ENCODE measurements at regions not wholly inside any gene's neighbourhood (a gene's known extent, or its start where the extent isn't known, plus 50 kb on each side); places are given as distances from the start of the nearest gene placed in this dataset.
"Not testable (repeated sequence)": the region's sequence is repeated elsewhere in the genome, so short reads cannot be mapped to it uniquely, and the experiment has no call there.

DNA sequence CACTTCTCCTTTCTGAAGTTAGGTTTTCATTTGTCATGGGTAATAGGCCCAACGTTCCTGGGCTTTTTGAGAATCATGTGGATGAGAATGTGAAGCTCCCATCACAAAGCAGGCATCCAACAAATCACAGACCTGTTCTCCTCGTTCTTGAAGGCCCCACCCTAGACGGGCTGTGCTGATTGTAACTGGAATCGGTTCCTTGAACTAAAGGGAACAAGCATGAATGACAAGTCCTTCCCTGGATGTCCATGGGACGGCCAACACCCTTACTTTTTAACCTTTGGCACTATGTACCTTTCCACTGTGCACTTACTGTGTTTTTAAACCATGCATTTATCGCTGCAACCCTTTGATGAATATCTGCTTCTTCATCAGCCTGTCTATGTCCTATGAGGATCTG, 438.2 kb downstream of the CD83 start:
- no peak for DNase-seq (ENCODE audit: low read depth)

DNA sequence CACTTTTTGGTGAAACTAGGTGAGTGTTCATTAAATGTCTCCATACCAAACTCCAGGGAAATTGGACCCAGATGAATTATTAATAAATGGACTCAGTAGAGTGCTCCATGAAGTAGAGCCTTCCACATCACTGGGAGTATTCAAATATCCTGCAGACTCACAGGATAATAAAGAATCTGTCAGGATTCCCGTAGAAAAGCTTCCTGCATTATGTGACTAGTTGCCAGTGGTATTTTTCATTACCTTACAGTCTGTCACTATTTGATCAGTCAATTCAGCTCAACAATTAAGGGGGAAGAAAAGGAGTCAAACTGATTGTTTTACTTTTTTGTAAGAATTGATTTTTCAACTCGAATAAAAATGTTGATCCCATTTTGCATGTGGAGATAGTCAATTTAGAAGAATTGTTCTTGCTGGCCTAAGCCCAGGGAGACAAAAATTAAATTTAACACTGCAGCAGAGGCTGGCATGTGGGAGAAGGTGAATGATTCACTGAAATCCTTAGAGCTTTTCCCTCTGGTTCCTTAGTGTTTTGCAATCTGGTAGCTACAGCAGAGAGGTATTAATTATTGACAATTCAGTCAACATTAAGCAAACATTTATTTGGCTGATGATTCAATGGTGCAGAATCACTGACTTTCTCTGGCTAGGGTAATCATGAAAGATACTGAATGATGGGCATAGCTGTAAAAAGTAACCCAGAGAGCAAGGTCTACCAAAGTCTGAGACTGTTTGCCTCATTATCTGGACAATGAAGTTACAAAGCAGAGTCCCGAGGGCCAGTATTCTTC, 442.4 kb downstream of the CD83 start:
- no peak for DNase-seq (ENCODE audit: low read depth)

DNA sequence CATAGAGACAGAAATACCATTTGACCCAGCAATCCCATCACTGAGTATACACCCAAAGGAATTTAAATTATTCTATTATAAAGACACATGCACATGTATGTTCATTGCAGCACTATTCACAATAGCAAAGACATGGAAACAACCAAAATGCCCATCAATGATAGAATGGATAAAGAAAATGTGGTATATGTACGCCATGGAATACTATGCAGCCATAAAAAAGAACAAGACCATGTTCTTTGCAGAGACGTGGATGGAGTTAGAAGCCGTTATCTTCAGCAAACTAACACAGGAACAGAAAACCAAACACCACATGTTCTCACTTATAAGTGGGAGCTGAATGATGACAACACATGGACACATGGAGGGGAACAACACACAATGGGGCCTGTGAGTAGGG, 444.0 kb downstream of the CD83 start:
- not testable (repeated sequence) for DNase-seq (ENCODE audit: low read depth)

DNA sequence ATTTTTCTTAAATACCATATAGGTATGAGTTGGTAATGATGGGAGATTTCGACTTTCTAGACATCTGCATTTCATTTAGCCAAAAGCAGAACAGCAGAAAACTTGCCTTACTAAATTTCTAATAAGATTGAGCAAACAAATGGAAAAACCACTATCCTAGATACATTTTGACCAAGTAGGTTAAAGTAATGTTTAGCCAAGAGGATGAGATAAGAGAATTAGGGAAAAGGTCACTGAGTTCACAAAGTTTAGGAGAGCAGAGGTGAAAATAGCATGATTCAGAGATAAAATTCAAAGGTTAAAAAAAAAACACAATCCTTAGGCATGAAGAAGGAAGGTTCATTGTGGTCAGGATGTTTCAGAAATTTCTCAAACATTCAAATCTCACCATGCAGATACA, 450.3 kb downstream of the CD83 start:
- DNase-seq (ENCODE audit: low read depth): no peak

DNA sequence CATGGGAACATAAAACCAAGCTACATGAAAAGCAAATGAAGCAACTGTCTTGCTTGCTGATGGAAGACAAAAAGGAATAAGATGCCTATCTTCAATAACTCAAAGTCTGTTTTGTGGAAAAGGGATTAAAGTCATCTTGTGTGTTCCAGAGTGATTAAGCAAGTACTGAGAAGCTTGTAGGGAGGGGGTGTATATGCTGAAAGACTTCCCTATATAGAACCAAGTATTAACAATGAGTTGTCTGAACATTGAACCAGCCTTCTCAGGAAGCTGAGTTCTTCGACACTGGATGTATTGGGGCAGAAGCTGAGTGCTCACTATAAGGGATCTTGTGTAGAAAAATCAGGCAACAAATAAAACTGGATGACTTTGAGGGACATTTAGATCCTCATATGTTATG, 451.8 kb downstream of the CD83 start:
- no peak for DNase-seq (ENCODE audit: low read depth)

DNA sequence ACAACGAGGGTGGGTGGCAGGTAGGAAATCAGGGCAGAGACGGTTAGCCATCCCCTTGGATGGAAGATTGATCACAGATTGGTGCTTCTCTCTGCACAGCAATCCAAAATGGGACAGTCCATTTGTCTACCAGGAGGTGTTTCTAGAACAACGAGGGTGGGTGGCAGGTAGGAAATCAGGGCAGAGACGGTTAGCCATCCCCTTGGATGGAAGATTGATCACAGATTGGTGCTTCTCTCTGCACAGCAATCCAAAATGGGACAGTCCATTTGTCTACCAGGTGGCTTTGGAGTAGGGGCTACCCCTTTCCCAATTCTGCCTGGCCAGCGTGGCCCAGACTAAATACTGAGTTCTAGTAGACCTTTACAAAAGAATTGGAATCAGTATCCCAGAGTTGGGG, 452.3 kb downstream of the CD83 start:
- DNase-seq (ENCODE audit: low read depth): not testable (repeated sequence)

DNA sequence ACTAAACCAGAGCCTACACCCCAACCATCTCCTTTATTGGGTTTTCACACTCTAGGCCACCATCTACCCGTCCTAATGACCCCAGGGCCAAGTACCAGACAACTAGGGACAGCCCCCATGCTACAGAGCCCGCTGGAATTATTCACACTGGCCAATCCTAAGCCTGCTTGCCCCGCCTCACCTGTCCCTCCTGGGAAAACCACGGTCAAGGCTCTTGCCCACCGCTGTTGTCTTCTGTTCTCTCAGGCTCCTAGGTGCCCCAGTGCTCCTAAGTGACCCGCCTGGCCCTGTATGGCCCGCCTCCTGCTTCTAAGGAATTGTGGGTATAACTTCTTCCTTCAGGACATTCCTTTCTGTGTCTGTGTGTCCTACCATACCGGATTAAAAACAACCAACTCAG, 453.4 kb downstream of the CD83 start:
- DNase-seq (ENCODE audit: low read depth): no peak

DNA sequence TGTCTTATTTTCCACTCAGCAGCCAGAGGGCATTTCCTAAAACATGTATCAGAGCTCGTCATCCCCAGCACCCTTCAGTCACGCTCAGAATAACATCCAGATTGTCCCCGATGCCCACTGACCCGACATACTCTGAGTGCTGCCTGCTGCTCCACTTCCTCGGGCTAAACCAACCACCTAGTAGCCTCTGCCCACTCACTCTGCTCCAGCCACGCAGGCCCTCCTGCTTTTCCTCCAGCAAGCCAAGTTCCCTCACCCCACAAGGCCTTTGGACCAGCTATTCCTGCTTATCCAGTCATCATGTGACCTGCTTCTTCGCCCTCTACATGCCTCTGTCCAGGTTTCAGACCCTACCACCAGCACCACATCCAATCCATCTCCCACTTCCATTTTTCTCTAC, 454.2 kb downstream of the CD83 start:
- DNase-seq (ENCODE audit: low read depth): no peak

DNA sequence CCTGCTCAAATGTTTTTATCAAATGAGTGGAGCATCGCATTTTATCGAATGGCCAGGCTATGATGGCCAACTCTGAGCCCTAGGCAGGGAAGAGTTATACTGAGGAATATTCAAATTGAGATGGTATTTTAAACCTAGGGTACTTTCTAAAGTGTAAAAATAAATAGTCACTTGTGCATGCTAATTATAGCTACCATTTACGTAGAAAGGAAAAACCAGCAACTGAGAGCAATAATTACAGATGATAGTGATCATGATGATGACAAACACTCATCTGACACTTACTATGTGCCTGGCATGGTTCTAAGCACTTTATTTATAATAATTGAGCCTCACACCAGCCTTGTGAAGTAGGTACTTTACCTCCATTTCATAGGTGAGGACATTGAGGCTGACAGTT, 455.7 kb downstream of the CD83 start:
- no peak for DNase-seq (ENCODE audit: low read depth)

DNA sequence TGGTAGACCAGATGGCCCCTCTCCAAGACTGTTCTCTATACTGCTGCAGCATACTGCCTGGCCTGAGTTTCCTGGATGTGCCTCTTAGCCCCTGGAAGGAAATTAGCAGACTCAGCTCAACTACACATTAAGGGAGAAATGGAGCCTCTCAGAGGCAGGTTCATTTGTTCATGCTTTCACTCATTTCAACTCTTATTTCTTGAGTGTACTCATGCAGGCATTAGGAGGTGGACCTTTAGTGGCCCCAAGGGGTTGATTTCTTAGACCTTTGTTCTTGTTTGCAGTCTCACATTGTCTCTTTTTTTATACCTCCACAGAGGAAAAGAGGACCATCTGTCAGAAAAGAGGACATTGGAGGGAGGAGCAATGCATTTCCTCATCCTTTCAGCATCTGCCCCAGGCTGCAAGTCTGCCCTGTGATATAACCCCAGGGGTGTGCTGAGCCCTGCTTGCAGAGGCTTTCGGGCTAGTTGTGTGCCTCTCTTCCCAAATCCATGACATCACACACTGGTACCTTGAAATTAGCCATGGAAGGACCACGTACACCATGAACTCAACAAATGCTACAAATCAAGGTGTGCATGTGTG, 456.2 kb downstream of the CD83 start:
- DNase-seq (ENCODE audit: low read depth): no peak

DNA sequence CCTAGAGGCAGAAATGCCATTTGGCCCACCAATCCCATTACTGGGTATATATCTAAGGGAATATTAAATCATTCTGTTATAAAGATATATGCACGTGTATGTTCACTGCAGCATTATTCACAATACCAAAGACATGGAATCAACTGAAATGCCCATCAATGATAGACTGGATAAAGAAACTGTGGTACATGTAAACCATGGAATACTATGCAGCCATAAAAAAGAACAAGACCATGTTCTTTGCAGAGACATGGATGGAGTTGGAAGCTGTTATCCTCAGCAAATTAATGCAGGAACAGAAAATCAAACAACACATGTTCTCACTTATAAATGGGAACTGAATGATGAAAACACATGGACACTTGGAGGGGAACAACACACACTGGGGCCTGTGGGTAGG, 458.4 kb downstream of the CD83 start:
- no peak for DNase-seq (ENCODE audit: low read depth)

DNA sequence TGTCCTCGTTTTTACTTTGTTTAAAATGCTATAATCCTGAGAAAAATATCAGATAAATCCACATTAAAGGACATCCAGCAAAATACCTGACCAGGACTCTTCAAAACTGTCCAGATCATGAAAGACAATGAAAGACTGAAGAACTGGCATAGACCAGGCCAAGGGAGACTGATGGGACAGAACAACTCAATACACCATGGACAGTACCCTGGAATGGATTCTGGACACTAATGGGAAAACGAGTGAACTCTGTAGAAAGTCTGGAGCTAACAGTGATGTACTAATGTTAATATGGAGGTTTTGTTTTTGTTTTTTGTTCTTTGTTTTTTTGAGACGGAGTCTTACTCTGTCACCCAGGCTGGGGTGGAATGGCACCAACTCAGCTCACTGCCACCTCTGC, 461.4 kb downstream of the CD83 start:
- DNase-seq (ENCODE audit: low read depth): no peak

DNA sequence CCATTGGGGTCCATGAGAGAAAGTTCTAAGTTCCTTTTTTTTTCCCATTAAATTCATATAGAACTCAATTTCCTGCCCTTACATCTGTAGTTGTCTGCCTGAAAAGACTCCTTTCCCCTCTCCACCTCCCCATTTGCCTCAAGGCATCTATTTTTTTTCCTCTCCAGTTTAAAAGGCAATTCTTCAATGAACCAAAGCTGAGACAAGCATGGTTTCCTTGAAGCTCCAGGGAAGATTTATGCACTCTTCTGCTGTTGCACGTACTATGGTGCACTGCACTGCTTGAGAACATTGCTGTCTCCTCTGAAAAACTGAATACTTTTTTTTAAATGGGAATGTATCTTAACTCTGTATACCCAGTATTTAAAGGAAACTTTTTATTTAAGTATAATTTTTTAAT, 465.2 kb downstream of the CD83 start:
- DNase-seq (ENCODE audit: low read depth): no peak

DNA sequence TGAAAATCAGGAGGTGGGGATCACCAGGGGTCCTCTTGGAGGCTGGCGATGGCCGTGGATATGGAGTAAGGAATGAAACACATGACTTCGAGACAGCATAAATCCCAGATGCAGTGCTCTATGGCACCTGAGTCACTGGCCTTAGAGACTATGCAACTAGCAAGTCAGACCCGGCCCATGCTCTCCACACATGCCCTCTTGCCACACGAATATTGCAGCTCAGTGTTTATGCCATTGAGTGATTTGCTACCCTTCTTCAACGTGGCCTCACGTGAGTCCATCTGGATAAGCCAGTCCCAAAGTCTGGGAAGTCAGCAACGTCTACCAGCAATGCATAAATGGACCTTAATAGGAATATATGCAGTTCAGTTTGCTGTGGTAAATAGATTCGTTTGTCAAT, 466.3 kb downstream of the CD83 start:
- no peak for DNase-seq (ENCODE audit: low read depth)

DNA sequence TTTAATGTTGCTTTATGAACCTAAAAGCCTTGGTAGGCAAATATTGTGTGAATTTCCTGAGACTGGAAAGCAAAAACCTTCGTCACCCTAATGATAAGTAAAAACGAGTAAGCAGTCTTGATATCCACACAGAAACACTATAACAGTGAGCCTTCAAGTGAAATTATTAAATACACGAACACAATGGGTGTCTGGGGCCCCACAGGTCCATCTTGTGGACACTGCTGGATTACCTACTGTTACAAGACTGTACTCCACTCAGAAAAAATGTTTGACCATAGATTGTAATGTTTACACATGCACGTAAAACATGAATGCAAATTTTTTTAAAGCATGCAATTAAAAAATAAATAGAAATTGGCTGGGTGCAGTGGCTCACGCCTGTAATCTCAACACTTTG, 466.9 kb downstream of the CD83 start:
- DNase-seq (ENCODE audit: low read depth): peak; percentile 1

DNA sequence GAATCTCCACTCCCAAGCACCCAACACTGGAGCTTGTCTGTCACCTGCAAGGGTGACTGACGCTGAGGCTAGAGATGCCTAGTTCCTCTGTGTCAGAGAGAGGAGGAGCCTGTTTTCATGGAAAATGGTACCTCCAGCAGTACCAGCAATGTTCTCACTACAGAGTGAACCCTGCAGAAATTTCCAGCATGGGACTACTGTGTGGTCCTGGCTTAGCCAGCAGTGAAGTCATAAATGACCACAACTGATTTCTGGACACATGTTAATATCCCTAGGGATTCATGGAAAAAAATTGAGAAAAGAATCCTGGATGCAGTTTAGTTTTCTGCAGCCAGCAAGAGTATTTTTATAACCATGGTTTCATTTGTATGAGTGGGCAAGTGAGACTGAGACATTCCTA, 468.1 kb downstream of the CD83 start:
- DNase-seq (ENCODE audit: low read depth): no peak

DNA sequence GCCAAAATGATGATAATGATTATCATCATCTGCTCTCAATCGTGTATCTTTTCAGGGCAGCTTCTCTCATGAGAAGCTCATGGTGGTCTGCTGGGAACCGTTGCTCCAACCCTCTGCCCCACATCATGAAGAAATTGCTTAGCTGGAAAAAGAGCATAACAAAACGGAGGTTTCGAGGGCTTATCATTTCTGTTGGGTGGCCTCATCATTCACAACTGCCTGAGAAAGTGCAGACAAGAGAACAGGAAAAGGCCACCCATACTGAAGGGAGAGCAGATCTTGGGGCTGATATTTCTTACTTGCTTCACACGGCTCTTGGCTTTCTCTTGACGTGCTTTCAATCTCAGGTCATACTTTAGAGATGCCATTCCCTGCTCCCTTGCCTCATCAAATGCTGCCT, 471.6 kb downstream of the CD83 start:
- DNase-seq (ENCODE audit: low read depth): no peak

DNA sequence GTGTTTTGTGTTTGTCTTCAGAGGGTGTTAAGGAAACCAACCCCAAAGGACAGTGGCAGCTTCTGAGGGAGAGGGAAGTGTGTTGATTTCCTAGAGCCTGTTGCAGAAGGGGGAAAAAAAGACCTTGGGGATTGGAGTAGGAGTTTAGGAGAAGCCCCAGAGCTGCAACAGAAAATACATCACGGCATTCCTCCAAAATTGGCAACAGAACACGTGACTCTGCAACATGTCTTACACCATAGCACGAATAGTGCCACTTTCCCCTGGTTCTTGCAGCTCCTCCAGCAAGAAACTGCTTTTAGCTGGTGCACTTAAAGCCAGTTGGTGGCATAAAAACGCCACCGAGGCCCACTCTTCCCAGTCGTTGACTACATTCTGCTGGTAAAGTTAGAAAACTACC, 473.0 kb downstream of the CD83 start:
- DNase-seq (ENCODE audit: low read depth): no peak

DNA sequence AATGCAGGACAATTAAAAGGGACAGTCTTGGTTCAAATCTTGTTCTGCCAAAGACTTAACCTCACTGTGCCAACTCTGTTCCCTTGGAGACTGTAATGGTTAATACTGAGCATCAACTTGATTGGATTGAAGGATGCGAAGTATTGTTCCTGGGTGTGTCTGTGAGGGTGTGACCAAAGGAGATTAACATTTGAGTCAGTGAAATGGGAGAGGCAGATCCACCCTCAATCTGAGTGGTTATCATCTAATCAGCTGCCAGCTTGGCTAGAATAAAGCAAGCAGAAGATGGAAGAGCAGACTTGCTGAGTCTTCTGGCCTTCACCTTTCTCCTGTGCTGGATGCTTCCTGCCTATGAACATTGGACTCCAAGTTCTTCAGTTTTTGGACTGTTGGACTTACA, 474.4 kb downstream of the CD83 start:
- DNase-seq (ENCODE audit: low read depth): no peak

DNA sequence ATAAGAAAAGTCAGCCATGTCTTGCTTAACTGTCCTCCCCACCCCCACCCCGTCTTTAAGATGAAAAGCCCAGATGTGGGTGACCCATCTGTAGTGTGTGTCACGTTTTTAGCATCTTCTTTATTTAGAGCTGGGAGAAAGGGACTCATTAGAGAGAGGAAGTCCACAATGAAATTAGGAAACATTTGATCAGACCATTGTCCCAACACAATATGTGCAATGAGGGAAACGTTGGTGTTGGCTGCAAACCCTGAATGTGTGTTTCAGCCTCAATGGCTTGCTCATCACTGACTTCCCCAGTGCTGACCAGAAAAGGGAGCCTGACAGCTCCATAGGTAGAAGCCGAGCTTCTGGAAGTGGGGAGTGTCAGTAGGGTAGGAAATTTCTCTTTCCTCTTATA, 475.7 kb downstream of the CD83 start:
- DNase-seq (ENCODE audit: low read depth): no peak

DNA sequence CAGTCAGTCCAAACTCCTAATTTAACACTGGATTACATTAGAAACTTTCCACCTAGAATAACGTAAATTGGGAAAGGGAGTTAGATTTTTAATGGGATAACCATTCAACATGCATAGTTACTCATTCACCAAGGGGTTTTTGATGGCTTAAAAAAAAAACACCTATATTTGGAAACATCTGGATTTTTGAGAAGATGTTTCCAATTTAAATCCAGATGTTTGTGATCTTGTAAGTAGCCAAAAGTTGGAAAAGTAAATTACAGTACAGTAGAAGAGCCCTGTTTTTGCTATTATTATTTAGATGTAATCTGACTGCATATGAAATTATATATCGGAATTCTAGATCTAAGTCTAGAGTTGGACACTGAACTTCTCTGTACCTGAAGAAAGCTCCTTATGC, 478.2 kb downstream of the CD83 start:
- no peak for DNase-seq (ENCODE audit: low read depth)

DNA sequence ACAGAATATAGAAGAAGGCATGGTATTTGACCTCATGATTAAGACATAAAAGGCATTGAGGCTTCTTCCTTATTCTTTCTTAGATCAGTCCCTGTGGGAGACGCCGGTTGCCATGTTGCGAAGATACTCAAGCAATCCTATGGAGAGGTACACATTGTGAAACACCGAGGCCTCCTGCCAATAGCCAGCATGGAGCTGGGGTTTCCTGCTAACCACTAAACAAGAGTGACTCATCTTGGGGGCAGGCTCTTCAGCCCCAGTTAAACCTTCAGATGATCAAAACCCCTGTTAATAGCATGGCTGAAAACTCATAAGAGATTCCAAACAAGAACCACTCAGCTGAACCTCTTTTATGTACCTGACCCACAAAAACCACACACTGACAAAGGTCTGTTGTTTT, 478.8 kb downstream of the CD83 start:
- peak; percentile 42 for DNase-seq (ENCODE audit: low read depth)

DNA sequence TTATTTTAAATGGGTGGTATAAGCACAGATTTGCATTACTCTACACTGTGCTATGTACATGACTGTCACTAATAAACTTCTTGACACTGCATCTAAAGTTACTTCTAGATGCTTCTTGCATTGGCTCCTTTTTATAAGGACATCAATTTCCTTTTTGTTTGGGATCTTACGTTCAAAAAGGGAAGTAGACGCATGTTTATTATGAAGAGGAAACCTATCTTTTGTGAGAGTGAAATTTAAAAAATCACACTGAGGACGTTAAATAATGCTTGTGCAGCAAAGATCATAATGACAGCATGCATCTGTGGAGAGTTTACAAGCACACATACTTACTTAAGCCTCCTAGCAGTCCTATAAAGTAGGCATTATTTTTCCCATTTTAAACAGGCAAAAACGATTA, 479.5 kb downstream of the CD83 start:
- no peak for DNase-seq (ENCODE audit: low read depth)

All from EH (cell line).